ENCODE measurements at regions not wholly inside any gene's neighbourhood (a gene's known extent, or its start where the extent isn't known, plus 50 kb on each side); places are given as distances from the start of the nearest gene placed in this dataset.

- H3K9me3 Mint-ChIP-seq = peaks cover 0 to 4% (median 0%) of the 10 kb centered on the region in 7 donors
- Histone ChIP-seq H3K36me3 (replicated peaks in 1 of 2; ENCODE audit: control insufficient read depth in 1 of 2, insufficient read depth in 2 of 2, low read length in 2 of 2) (no peaks in the 10 kb centered on the region), H3K79me2 (ENCODE audit: insufficient read depth, low read length) (no peaks in the 10 kb centered on the region), H3K4me2 (replicated peaks; ENCODE audit: extremely low read depth, low read length, poor library complexity, severe bottlenecking) (no peak overlapping the region), H3K4me1 (ENCODE audit: control insufficient read depth in 1 of 2, insufficient read depth in 2 of 2, low read length in 2 of 2) (no peaks in the 10 kb centered on the region), H2AFZ (ENCODE audit: insufficient read depth, low read depth, low read length, poor library complexity, severe bottlenecking) (no peak overlapping the region), H3K27ac (ENCODE audit: low read depth in 1 of 2, low read length in 2 of 2) (no peak overlapping the region), H4K20me1 (ENCODE audit: insufficient read depth, low read length) (no peaks in the 10 kb centered on the region), H3K9me3 (replicated peaks in 1 of 2; ENCODE audit: control insufficient read depth in 1 of 2, insufficient read depth in 1 of 2, low read length in 2 of 2) (no peaks in the 10 kb centered on the region), H3K27me3 (ENCODE audit: control insufficient read depth in 2 of 2, insufficient read depth in 2 of 2, low read length in 2 of 2) (no peaks in the 10 kb centered on the region), H3K9ac (ENCODE audit: insufficient read depth, low read length, poor library complexity, severe bottlenecking) (no peak overlapping the region), H3K4me3 (replicated peaks in 1 of 3; ENCODE audit: low read depth in 2 of 3, low read length in 3 of 3) (no peak overlapping the region)
- H3K27me3 Mint-ChIP-seq (ENCODE audit: low read depth in 3 of 3) = peaks cover 5 to 11% (median 7%) of the 10 kb centered on the region in 3 donors
- DNase-seq = no peak
- no peak overlapping the region for H3K27ac Mint-ChIP-seq
- intact Hi-C loops (cut with micrococcal nuclease) = no loop called here
- no peak overlapping the region for H3K4me3 Mint-ChIP-seq
- no peak for TF ChIP-seq CTCF (IDR thresholded peaks at IDR 0.05)
- 88% methylated on average over 4 of the region's 5 CpGs for WGBS (ENCODE audit: insufficient coverage)
- peaks cover 1% of the 10 kb centered on the region for H3K4me1 Mint-ChIP-seq
- H3K36me3 Mint-ChIP-seq = no peaks in the 10 kb centered on the region
Observed at GRCh38 chr12:94849411-94849976, 154.0 kb downstream of the NDUFA12 start.

GRCh38 chr12:94848966-94849365, 154.5 kb downstream of the NDUFA12 start:
- Histone ChIP-seq H3K27ac (ENCODE audit: low read depth in 1 of 2, low read length in 2 of 2) (no peak overlapping the region), H3K9me3 (replicated peaks in 1 of 2; ENCODE audit: control insufficient read depth in 1 of 2, insufficient read depth in 1 of 2, low read length in 2 of 2) (no peaks in the 10 kb centered on the region), H3K4me1 (ENCODE audit: control insufficient read depth in 1 of 2, insufficient read depth in 2 of 2, low read length in 2 of 2) (no peaks in the 10 kb centered on the region), H2AFZ (ENCODE audit: insufficient read depth, low read depth, low read length, poor library complexity, severe bottlenecking) (no peak overlapping the region), H3K36me3 (replicated peaks in 1 of 2; ENCODE audit: control insufficient read depth in 1 of 2, insufficient read depth in 2 of 2, low read length in 2 of 2) (no peaks in the 10 kb centered on the region), H3K79me2 (ENCODE audit: insufficient read depth, low read length) (no peaks in the 10 kb centered on the region), H3K9ac (ENCODE audit: insufficient read depth, low read length, poor library complexity, severe bottlenecking) (no peak overlapping the region), H3K27me3 (ENCODE audit: control insufficient read depth in 2 of 2, insufficient read depth in 2 of 2, low read length in 2 of 2) (no peaks in the 10 kb centered on the region), H3K4me3 (replicated peaks in 1 of 3; ENCODE audit: low read depth in 2 of 3, low read length in 3 of 3) (no peak overlapping the region), H3K4me2 (replicated peaks; ENCODE audit: extremely low read depth, low read length, poor library complexity, severe bottlenecking) (no peak overlapping the region), H4K20me1 (ENCODE audit: insufficient read depth, low read length) (no peaks in the 10 kb centered on the region)
- Mint-ChIP-seq H3K4me3 (no peak overlapping the region), H3K9me3 (peaks cover 0 to 4% (median 0%) of the 10 kb centered on the region in 7 donors), H3K27ac (no peak overlapping the region), H3K4me1 (peaks cover 1% of the 10 kb centered on the region), H3K27me3 (ENCODE audit: low read depth in 3 of 3) (peaks cover 3 to 9% (median 8%) of the 10 kb centered on the region in 3 donors), H3K36me3 (no peaks in the 10 kb centered on the region)
- WGBS (ENCODE audit: insufficient coverage) = 83% methylated on average over 3 of the region's 4 CpGs
- no peak for DNase-seq
- no peak for TF ChIP-seq CTCF (IDR thresholded peaks at IDR 0.05)
- intact Hi-C loops (cut with micrococcal nuclease) = no loop called here

All from CD14-positive monocyte (primary cell).